DND-41 (cell line): ENCODE measurements at regions not wholly inside any gene's neighbourhood (a gene's known extent, or its start where the extent isn't known, plus 50 kb on each side); places are given as distances from the start of the nearest gene placed in this dataset.

Experiments used
- ATAC-seq: fragments of 200-7000 bp; cut with Tn5 transposase; 3 replicates; pipeline ENCODE4 v1.9.1; 2021; ENCODE audit warnings: low read depth; ENCODE audit not compliant: insufficient read depth
- DNase-seq: peaks from one replicate; pipeline ENCODE4 v3.0.0-alpha.2; 2020
- H2AFZ ChIP-seq: 2 replicates; pipeline ENCODE4 v1.6.0; 2012; ENCODE audit warnings: low read depth, low read length
- H3K27ac ChIP-seq: 2 replicates; pipeline ENCODE4 v1.5.1; 2012; ENCODE audit warnings: low read length, inconsistent platforms
- H3K27me3 ChIP-seq: fragments of 200-600 bp; sonication (generic); 2 replicates; pipeline ENCODE4 v1.6.0; 2012; ENCODE audit warnings: low read length, mild to moderate bottlenecking, inconsistent platforms; ENCODE audit not compliant: insufficient read depth, poor library complexity
- H3K36me3 ChIP-seq: 2 replicates; pipeline ENCODE4 v1.5.1; 2012; ENCODE audit warnings: low read length, inconsistent platforms; ENCODE audit not compliant: insufficient read depth
- H3K4me1 ChIP-seq: 2 replicates; pipeline ENCODE4 v1.5.1; 2012; ENCODE audit warnings: mild to moderate bottlenecking, low read length; ENCODE audit not compliant: insufficient read depth
- H3K4me2 ChIP-seq: 2 replicates; pipeline ENCODE4 v1.6.0; 2012; ENCODE audit warnings: mild to moderate bottlenecking, moderate library complexity, low read length, inconsistent platforms; ENCODE audit not compliant: insufficient read depth
- H3K4me3 ChIP-seq, 2 experiments: fragments of 200-600 bp in 1 of 2; shearing (Covaris generic) in 1 of 2; 2 replicates each; pipeline ENCODE4 v1.5.1; 2012 to 2016; ENCODE audit warnings: inconsistent platforms in 2 of 2, low read length in 2 of 2, mild to moderate bottlenecking in 2 of 2, low read depth in 1 of 2, moderate library complexity in 1 of 2
- H3K79me2 ChIP-seq: 2 replicates; pipeline ENCODE4 v1.6.0; 2012; ENCODE audit warnings: low read length, inconsistent platforms; ENCODE audit not compliant: insufficient read depth
- H3K9ac ChIP-seq: 2 replicates; pipeline ENCODE4 v1.6.0; 2012; ENCODE audit warnings: low read depth, mild to moderate bottlenecking, inconsistent platforms, low read length, moderate library complexity
- H3K9me3 ChIP-seq: 2 replicates; pipeline ENCODE4 v1.5.1; 2012; ENCODE audit warnings: low read length, moderate library complexity, mild to moderate bottlenecking, inconsistent platforms; ENCODE audit not compliant: insufficient read depth, severe bottlenecking
- H4K20me1 ChIP-seq: 2 replicates; pipeline ENCODE4 v1.6.0; 2012; ENCODE audit warnings: low read length; ENCODE audit not compliant: insufficient read depth
- CTCF ChIP-seq: IDR thresholded peaks from 2 replicates; pipeline ENCODE4 v1.5.1; 2012; ENCODE audit warnings: borderline replicate concordance, low read length, moderate library complexity, mild to moderate bottlenecking; ENCODE audit not compliant: poor library complexity, severe bottlenecking; ENCODE audit errors: extremely low read depth
- EZH2 ChIP-seq: IDR thresholded peaks from 3 replicates; pipeline ENCODE4 v1.6.1; 2012; ENCODE audit warnings: borderline replicate concordance, low read depth, mild to moderate bottlenecking, moderate library complexity, low read length, inconsistent platforms; ENCODE audit not compliant: severe bottlenecking

GRCh38 chr13:57340878-57341277 is 173.9 kb downstream of the PRR20E start:
- no peak for DNase-seq
- Histone ChIP-seq H2AFZ (no peak overlapping the region), H3K27me3 (no peaks in the 10 kb centered on the region), H3K36me3 (no peaks in the 10 kb centered on the region), H4K20me1 (no peaks in the 10 kb centered on the region), H3K79me2 (no peaks in the 10 kb centered on the region), H3K27ac (no peak overlapping the region), H3K4me3 (no peak overlapping the region), H3K4me2 (no peak overlapping the region), H3K9ac (no peak overlapping the region), H3K9me3 (no peaks in the 10 kb centered on the region), H3K4me1 (no peaks in the 10 kb centered on the region)
- no peak for ATAC-seq
- TF ChIP-seq EZH2 (no peak), CTCF (no peak)

- no peak overlapping the region for H2AFZ ChIP-seq
- H3K9ac ChIP-seq, result no peak overlapping the region
- TF ChIP-seq EZH2, result no peak
- no peaks in the 10 kb centered on the region for H4K20me1 ChIP-seq
- H3K36me3 ChIP-seq, result no peaks in the 10 kb centered on the region
- H3K4me2 ChIP-seq, result no peak overlapping the region
- no peaks in the 10 kb centered on the region for H3K4me1 ChIP-seq
- ATAC-seq (no peak), DNase-seq (no peak)
- no peaks in the 10 kb centered on the region for H3K79me2 ChIP-seq
- H3K27me3 ChIP-seq, result no peaks in the 10 kb centered on the region
- H3K4me3 ChIP-seq, result no peak overlapping the region
- H3K27ac ChIP-seq, result no peak overlapping the region
- no peaks in the 10 kb centered on the region for H3K9me3 ChIP-seq
Observed at GRCh38 chr13:57345526-57345925, 178.5 kb downstream of the PRR20E start.

- Histone ChIP-seq H3K4me2 (no peak overlapping the region), H3K9me3 (no peaks in the 10 kb centered on the region), H3K36me3 (no peaks in the 10 kb centered on the region), H3K9ac (no peak overlapping the region), H4K20me1 (no peaks in the 10 kb centered on the region), H2AFZ (no peak overlapping the region), H3K27ac (no peak overlapping the region), H3K79me2 (no peaks in the 10 kb centered on the region), H3K4me1 (no peaks in the 10 kb centered on the region), H3K4me3 (no peak overlapping the region), H3K27me3 (no peaks in the 10 kb centered on the region)
- TF ChIP-seq EZH2, result no peak
- no peak for TF ChIP-seq CTCF
- ATAC-seq, result no peak
- DNase-seq, result no peak
Observed at GRCh38 chr13:57346786-57347185, 179.8 kb downstream of the PRR20E start.

- DNase-seq (no peak), ATAC-seq (no peak)
- Histone ChIP-seq H4K20me1 (no peaks in the 10 kb centered on the region), H3K4me1 (no peaks in the 10 kb centered on the region), H3K36me3 (no peaks in the 10 kb centered on the region), H3K4me3 (no peak overlapping the region), H2AFZ (no peak overlapping the region), H3K79me2 (no peaks in the 10 kb centered on the region), H3K27ac (no peak overlapping the region), H3K4me2 (no peak overlapping the region), H3K9ac (no peak overlapping the region), H3K9me3 (no peaks in the 10 kb centered on the region), H3K27me3 (no peaks in the 10 kb centered on the region)
- no peak for TF ChIP-seq CTCF
- TF ChIP-seq EZH2, result no peak
Observed at GRCh38 chr13:57352114-57352513, 185.1 kb downstream of the PRR20E start.
